Smooth muscle cell (in vitro differentiated cells): ENCODE measurements at regions not wholly inside any gene's neighbourhood (a gene's known extent, or its start where the extent isn't known, plus 50 kb on each side); places are given as distances from the start of the nearest gene placed in this dataset.

Experiments
- DNase-seq: peaks from one replicate; lab custom pipeline; 2025; ENCODE audit not compliant: unreplicated experiment; lab: John Stamatoyannopoulos, UW
- H2AFZ ChIP-seq: fragments of 200-600 bp; sonication (generic); 2 replicates; pipeline ENCODE4 v1.6.0; 2016; ENCODE audit warnings: antibody characterized with exemption, low read depth, mild to moderate bottlenecking
- H3F3A ChIP-seq: fragments of 200-600 bp; sonication (generic); 2 replicates; pipeline ENCODE4 v1.6.0; 2017; ENCODE audit warnings: antibody characterized with exemption, low read depth
- H3K27ac ChIP-seq: fragments of 200-600 bp; sonication (generic); 2 replicates; pipeline ENCODE4 v1.5.1; 2016; ENCODE audit warnings: low read depth, mild to moderate bottlenecking
- H3K27me3 ChIP-seq: fragments of 200-600 bp; sonication (generic); 2 replicates; pipeline ENCODE4 v1.6.1; 2016; ENCODE audit warnings: low read depth, mild to moderate bottlenecking
- H3K36me3 ChIP-seq: fragments of 200-600 bp; sonication (generic); 2 replicates; pipeline ENCODE4 v1.5.1; 2016; ENCODE audit warnings: low read depth
- H3K4me1 ChIP-seq: fragments of 200-600 bp; sonication (generic); 2 replicates; pipeline ENCODE4 v1.5.1; 2016; ENCODE audit warnings: low read depth
- H3K4me2 ChIP-seq: fragments of 200-600 bp; sonication (generic); 2 replicates; pipeline ENCODE4 v1.6.0; 2016; ENCODE audit warnings: mild to moderate bottlenecking
- H3K4me3 ChIP-seq: fragments of 200-600 bp; sonication (generic); 2 replicates; pipeline ENCODE4 v1.5.1; 2016; ENCODE audit warnings: mild to moderate bottlenecking
- H3K79me2 ChIP-seq: fragments of 200-600 bp; sonication (generic); 2 replicates; pipeline ENCODE4 v1.6.0; 2016; ENCODE audit warnings: low read depth, mild to moderate bottlenecking
- H3K9ac ChIP-seq: fragments of 200-600 bp; sonication (generic); 2 replicates; pipeline ENCODE4 v1.6.0; 2016; ENCODE audit warnings: low read depth
- H3K9me3 ChIP-seq: fragments of 200-600 bp; sonication (generic); replicated peaks from 2 replicates; pipeline ENCODE4 v1.5.1; 2016; ENCODE audit warnings: low read depth
- H4K20me1 ChIP-seq: fragments of 200-600 bp; sonication (generic); 2 replicates; pipeline ENCODE4 v1.6.0; 2016; ENCODE audit warnings: low read depth
- WGBS: methylation state at CpG from one replicate; pipeline ENCODE4 v1.1.7; 2016; ENCODE audit warnings: low lambda C conversion rate; 5-methylcytosine and 5-hydroxymethylcytosine counted together
- TF ChIP-seq, protein P1 (sequence below): fragments of 200-600 bp; sonication (generic); IDR thresholded peaks from 2 replicates; pipeline ENCODE4 v1.5.1; 2017; ENCODE audit warnings: borderline replicate concordance, mild to moderate bottlenecking, antibody characterized with exemption; ENCODE audit not compliant: insufficient read depth, poor library complexity, severe bottlenecking

GRCh38 chr6:4608361-4609115, 167.7 kb upstream of the CDYL start:
- H3K9ac ChIP-seq, result no peak overlapping the region
- no peak overlapping the region for H3K4me2 ChIP-seq
- no peak overlapping the region for H2AFZ ChIP-seq
- no peak overlapping the region for H3K4me3 ChIP-seq
- H3K9me3 ChIP-seq, result no peaks in the 10 kb centered on the region
- peaks cover 6% of the 10 kb centered on the region for H3F3A ChIP-seq
- no peak for DNase-seq
- H3K79me2 ChIP-seq, result no peaks in the 10 kb centered on the region
- TF ChIP-seq, protein P1, sequence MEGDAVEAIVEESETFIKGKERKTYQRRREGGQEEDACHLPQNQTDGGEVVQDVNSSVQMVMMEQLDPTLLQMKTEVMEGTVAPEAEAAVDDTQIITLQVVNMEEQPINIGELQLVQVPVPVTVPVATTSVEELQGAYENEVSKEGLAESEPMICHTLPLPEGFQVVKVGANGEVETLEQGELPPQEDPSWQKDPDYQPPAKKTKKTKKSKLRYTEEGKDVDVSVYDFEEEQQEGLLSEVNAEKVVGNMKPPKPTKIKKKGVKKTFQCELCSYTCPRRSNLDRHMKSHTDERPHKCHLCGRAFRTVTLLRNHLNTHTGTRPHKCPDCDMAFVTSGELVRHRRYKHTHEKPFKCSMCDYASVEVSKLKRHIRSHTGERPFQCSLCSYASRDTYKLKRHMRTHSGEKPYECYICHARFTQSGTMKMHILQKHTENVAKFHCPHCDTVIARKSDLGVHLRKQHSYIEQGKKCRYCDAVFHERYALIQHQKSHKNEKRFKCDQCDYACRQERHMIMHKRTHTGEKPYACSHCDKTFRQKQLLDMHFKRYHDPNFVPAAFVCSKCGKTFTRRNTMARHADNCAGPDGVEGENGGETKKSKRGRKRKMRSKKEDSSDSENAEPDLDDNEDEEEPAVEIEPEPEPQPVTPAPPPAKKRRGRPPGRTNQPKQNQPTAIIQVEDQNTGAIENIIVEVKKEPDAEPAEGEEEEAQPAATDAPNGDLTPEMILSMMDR, result no peak
- WGBS, result 87% methylated on average over 18 of the region's 23 CpGs
- no peaks in the 10 kb centered on the region for H4K20me1 ChIP-seq
- H3K36me3 ChIP-seq, result no peaks in the 10 kb centered on the region
- H3K27me3 ChIP-seq, result no peaks in the 10 kb centered on the region
- peaks cover 6% of the 10 kb centered on the region for H3K4me1 ChIP-seq
- no peak overlapping the region for H3K27ac ChIP-seq

DNA sequence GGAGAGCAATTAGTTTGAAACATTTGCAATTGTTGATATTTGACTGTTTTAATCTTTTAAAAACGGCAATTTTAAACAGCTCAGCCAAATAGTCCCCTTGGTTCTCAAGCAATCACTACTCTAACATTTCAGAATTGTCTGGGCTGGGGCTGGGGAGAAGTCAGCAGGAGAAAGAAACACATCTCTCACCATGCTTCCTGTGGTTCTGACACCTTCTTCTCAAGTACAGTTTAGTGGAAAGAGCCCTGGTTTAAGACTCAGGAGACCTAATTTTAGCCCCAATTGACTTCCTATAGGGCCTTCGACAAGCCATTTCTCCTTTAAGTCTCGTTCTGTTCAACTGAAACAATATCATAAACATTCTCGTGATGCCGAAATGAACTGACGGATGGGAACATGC, 168.4 kb upstream of the CDYL start:
- H3K4me2 ChIP-seq, result no peak overlapping the region
- DNase-seq, result no peak
- WGBS, result 89% methylated on average over 6 of the region's 6 CpGs
- H3K27me3 ChIP-seq, result no peaks in the 10 kb centered on the region
- H4K20me1 ChIP-seq, result no peaks in the 10 kb centered on the region
- H3K4me3 ChIP-seq, result no peak overlapping the region
- TF ChIP-seq, protein P1, result no peak
- H3K36me3 ChIP-seq, result no peaks in the 10 kb centered on the region
- no peak overlapping the region for H3K9ac ChIP-seq
- peak overlapping the region; percentile 57 for H3K27ac ChIP-seq
- H3K9me3 ChIP-seq, result no peaks in the 10 kb centered on the region
- H3K4me1 ChIP-seq, result peaks cover 9% of the 10 kb centered on the region
- H2AFZ ChIP-seq, result no peak overlapping the region
- no peaks in the 10 kb centered on the region for H3K79me2 ChIP-seq
- H3F3A ChIP-seq, result peaks cover 6% of the 10 kb centered on the region

DNA sequence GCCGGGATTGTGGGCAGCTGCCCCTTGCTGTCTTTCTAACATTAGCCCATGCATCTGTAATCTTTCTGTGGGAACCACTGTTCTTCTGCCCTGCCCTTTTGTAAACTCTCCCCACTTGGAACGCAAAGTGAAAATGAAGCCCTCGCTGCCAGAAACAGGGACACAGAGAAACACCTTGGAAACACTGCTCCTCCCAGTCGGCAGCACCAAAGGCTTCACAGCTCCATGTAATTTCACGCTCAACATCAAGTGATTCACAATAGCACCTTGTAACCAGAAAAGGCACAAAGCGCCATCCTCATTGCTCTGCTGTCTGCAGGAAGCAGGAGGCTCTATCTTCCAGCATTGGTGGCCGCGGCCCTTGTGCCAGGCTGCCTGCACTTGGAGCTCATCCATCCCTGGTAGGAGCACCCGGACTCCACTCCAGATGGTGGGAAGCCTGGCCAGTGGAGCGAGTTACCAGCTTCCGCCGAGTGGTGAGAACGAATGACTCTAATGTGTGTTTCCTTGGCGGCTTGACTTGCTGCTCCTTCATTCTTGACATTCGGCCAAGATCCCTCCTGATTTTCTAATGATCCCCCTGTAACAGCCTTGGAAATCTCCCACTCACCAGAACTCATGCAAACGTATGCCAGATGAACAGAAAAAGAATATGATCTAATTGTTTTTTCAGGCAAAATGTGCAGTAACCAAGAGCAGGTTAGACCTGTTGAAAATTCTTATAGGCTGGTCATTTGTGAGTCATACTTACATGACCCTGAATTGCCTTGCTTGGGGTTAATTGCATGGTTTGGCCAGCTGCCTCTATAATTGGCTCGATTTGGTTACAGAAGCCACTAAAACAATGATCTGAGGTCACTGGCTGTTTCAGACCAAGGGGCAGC, 169.1 kb upstream of the CDYL start:
- Histone ChIP-seq H3K9ac (no peak overlapping the region), H3K4me3 (no peak overlapping the region), H3K4me1 (peaks cover 9% of the 10 kb centered on the region), H3K27me3 (no peaks in the 10 kb centered on the region), H3F3A (peaks cover 6% of the 10 kb centered on the region), H3K79me2 (no peaks in the 10 kb centered on the region), H3K9me3 (no peaks in the 10 kb centered on the region), H2AFZ (no peak overlapping the region), H3K27ac (peak overlapping the region; percentile 57), H3K4me2 (no peak overlapping the region), H4K20me1 (no peaks in the 10 kb centered on the region), H3K36me3 (no peaks in the 10 kb centered on the region)
- TF ChIP-seq, protein P1, result no peak
- DNase-seq, result no peak
- 86% methylated on average over 17 of the region's 17 CpGs for WGBS
